Right forelimb (tissue), 1 donor: ENCODE measurements at regions not wholly inside any gene's neighbourhood (a gene's known extent, or its start where the extent isn't known, plus 50 kb on each side); places are given as distances from the start of the nearest gene placed in this dataset.

Source experiments
- DNase-seq: peaks from one replicate; pipeline ENCODE4 v3.0.0-alpha.2; 2018

DNA sequence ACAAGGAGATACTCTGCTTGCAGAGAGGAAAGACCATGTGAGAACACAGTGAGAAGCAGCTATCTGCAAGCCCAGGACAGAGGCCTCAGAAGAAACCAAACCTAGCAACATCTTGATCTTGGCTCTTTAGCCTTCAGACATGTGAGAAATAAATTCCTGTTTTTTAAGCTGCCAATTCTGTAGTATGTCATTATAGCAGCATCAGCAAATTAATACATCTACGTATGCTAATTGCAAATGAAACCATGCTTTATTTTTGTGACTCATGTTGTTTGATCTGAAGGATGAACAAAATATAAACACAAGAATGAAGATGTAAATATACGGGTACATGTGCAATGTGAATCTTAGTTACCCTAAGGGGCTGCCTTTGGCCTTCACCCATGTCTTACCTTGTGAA is 714.4 kb upstream of the ARPP21 start:
- DNase-seq: no peak

DNA sequence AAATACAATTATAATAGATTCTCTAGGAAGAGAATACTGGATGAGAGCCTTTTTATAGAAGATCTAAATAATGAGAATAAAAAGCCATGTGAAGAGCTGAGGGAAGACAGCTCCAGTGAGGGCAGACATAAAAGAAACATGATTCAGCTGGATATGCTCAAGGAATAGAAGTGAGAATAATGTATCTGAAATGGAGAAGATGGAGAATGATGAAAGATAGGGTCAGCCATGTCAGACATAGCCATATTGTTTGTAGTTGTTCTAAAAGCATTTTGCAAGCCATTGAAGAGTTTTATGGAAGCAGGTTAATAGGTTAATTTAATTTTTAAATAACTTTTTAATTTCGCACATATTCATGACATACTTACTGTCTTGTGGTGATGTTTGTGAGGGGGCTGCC is 713.5 kb upstream of the ARPP21 start:
- DNase-seq: no peak

DNA sequence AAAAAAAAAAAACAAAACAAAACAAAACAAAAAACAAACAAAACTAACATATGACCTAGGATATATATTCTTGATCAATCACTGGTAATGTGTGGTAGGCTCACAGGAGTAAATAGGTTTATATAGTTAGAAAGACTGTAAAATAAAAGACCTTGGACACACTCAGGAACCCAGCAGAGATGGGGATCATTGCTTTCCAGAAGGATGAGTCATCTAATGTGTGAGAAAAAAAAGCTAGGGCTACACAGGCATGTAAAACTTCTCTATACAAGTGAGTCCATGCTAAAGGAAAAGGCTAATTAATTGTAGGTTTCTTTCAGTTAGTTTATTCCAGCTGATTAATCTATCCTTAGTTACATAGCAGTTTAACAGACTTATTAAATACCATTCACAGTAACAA is 710.3 kb upstream of the ARPP21 start:
- no peak for DNase-seq

DNA sequence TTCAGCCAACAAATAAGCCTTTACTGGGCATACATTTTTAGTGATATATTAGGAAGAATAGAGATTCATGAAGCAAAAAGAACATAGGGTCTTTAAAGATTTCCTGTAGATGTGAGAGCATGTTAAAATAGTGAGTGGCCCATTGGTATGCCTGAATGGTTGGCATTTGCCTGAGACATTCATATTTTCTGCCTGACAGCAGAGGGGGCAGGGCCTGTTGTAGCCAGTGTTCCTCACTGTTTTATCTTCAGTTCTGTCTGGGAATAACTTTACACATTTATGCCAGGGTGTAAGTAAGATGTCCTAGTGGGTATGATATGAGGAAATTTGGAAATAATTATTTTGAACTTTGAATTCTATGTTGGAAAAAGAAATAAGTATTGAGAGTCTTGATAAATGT is 704.7 kb upstream of the ARPP21 start:
- DNase-seq: no peak

DNA sequence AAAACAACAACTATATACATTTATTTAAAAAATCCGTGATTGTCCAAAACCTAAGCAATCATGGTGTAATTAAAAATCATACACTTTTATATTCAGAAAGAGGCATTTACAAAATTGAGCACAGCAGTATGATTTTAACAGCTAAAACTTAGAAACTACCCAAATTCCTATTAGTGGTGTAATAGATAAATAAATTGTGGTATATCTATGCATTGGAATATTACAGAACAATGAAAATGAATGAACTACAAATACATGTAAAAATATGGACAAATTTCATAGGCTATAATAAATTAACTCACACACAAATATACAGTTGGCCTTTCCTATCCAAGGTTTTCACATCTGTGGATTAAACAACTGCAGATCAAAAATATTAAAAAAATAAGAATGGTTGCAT is 700.5 kb upstream of the ARPP21 start:
- no peak for DNase-seq

DNA sequence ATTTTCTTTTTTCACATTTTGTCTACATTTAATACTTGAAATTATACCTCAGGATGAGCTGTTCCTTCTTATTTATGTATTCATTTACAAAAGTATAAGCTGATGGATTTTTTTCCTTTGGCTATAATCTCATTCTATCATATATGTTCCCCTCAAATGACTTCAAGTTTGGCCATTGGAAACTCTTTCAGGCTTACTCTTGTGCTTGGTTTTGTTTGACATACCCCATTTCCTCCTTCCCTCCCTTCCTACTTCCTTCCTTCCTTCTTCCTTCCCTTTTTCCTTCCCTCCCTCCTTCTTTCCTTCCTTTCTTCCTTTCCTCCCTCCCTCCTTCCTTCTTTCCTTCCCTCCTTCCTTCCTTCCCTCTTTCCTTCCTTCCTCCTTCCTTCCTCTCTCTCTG is 697.1 kb upstream of the ARPP21 start:
- no peak for DNase-seq

DNA sequence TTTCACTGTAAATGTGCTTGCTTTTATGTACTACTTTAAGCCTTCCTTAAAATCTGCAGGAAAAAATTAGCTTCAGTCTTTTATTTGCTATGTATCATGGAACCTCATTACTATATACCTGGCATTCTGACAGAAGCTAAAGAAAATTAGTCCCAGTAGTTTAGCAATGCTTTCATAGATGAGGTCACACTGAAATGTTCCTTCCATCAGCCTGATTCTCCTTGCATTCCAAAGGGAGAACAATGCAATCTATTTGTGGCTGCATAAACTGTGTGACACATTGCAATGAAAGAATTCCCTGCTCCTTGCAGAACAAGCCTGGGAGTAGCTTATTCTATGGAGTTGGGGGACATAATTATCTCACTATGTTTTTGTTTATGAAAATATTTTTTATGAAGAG is 691.5 kb upstream of the ARPP21 start:
- DNase-seq: no peak

DNA sequence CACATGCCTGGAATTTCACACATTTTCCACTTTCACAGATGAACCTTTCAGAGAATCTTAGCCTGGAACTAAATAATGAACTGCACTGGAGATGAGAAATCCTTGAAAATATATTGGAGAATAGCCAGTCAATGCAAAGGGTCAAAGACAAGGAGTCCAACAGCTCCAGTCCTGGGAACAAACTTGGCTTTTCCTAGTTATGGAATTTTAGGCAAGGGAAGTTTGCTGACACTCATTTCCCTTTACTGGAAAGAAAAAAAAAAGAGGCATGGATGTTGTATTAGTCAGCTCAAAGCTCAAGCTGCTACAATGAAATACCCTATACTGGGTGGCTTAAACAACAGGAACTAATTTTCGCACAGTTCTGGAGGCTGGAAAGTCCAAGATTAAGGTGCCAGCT is 690.8 kb upstream of the ARPP21 start:
- DNase-seq: no peak

DNA sequence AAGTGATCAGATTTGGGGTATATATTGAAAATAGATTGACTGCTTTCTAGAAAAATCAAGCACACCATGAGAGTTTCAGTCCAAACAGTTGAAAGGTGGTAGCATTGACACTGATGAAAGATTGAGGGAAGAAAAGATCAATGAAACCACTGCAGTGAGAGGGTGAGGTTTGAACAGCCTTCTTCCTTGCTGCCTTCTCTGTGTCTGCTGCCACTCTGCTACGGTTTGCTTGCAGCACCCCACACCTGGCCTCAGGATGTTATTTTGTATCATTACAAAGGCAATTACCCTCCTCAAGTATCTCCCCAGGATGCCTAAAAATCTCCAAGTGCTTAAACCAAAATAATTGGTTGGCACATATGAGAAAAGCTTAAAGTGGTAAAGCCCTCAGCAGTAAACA is 683.6 kb upstream of the ARPP21 start:
- DNase-seq: no peak

DNA sequence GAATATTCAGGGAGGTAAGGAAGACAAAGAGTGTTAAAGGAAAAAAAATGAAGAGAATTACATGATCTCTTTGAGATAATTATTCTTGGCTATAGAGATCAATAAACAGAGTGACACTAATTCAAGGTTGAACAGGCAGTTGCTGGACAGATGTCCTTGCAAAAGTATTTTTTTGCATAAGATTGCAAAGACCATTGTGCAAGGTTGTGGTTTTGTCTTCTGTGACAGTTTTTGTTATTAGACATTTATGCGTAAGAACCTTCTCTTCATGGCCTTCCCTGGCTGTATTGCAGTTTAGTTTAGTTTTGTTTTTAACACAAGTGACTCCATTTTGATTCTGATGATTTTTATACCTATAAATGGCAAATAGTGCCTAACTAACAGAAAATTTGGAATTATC is 682.8 kb upstream of the ARPP21 start:
- DNase-seq: no peak

DNA sequence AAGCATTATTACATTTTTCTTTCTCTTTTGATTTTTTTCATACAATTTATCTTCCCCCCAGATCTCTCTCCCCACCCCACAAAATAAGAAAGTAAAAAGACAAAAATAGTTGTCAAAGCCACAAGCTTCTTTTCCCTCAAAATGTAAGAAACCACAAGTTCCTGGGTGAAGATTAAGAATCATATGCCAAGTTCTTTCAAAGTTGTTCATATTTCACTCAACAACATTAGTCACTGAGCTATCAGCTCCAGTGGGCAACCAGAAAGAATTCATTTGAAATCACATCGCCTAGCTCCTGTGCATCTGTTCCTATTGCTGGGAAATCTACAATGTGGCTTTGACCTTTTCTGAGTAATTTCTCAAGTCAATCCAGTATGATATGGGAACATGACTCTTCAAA is 681.6 kb upstream of the ARPP21 start:
- no peak for DNase-seq

DNA sequence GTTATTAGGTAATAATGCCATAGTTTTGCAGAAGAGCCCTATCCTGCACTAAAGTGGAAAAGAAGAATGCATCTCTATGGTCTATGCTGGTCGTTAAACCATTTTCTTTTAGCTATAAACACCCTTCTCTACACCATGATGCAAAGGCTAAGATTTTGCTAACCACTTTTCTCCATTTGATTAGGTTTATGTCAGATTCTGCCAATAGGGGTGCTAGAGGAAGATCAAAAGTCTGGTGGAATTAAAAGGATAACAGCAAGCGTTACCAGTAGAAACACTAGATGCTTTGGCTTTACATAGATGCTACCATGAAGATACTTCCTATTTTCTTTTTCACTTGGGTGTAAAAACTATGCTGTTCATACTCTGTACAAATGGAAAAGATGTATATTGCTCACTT is 669.8 kb upstream of the ARPP21 start:
- DNase-seq: no peak

DNA sequence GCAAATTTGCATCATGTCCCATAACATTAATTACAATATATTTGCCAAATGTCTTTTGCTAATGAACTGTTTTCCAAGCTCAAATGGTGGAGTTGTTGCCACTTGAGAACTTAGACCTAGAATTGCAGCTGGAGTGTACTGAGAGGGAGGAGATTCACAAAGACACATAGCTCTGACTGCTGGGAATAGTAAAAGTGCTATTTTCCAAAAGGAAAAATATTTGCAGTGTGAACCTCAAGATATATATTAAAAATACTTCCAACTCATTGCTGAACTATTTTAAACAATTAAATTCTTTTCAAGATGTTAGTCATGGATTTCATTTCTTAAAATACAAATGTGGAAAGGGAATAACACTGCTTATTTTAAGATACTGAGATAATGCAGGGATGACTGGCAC is 666.8 kb upstream of the ARPP21 start:
- no peak for DNase-seq

DNA sequence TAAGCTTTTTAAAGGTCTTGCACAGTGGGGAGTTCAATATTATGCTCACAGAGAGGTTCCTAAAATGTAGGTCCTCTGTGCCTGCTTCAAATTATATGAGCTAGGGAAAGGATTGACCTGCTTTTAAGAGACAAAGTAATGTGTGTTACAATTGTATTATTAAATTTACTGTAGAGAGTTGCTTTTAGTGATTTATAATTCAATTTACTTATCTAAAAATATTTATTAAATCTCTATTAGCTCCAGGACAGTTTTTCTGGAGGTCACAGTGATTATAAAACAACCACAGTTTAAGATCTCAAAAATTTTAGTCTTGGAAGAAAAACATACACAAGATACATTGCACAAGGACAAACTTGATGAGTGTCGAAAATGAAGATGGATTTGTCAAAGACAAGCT is 665.7 kb upstream of the ARPP21 start:
- no peak for DNase-seq

DNA sequence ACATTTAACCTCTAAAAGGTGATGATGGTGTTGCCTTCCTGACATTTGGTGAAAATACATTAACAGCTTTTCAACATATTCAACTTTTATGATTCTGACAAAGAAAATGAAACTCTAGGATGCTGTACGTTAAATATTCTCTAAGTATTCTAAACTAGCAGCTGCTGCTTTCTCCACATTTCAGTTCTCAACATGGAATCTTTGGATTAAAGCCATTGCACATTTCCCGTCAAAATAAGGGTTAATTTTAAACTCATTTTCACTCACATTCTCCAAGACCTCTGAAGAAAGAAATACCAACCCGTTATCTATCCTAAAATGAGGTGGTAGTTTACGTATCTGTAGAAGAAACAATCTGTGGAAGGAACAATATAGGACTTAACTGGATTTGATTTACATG is 655.7 kb upstream of the ARPP21 start:
- no peak for DNase-seq

DNA sequence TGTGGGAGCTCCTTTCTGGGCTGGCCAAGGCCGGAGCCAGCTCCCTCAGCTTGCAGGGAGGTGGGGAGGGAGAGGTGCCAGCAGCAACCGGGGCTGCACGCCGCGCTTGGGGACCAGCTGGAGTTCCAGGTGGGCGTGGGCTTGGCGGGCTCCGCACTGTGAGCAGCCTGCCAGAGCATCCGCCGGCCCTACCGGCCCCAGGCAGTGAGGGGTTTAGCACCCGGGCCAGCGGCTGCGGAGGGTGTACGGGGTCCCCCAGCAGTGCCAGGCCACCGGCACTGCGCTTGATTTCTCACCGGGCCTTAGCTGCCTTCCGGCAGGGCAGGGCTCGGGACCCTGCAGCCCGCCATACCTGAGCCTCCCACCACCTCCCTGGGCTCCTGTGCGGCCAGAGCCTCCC is 651.0 kb upstream of the ARPP21 start:
- no peak for DNase-seq

DNA sequence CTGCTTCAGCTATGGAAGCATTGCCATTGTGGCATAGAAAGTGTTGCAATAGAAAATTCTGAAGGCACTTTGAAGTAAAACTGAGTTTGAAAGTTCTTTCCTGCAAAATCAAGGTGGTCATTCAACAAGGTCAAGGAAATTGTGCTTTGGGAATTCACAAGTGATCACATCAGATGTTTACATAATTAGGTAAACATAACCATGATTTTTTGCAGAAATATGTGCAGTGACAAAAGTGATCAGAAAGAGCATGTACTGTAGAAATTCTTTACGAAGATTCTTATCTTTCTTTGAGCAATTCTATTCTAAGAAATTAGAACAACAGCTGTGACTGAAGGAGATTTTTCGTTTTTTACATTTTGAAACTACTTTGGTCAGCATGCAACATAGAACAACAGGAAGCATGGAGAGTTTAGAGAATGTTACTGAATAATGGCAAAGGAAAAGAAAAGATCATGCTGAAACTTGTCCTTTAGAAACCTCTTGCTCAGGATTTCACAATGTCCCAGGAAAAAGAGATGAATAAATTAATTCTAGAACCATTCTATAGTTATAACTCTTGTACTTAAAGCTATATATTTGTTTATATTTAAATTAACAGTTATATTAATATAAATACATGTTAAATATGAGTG is 643.4 kb upstream of the ARPP21 start:
- no peak for DNase-seq

DNA sequence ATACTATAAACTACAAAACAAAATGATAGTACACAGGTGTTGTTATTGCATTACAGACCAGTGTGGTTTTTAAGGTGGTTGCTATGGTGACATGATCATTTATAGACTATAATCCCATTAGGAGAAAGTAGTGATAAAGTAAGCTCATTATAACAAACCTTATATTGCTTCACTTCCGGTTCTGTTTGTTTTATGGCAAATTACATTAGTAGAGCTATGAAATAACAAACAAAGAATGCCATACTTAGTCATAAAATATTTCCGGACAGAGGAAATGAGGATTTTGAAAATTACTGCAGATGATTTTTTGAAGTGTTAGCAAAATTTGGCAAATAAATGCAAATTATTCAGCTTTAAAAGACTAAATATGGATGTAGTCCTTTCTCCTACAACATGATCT is 640.4 kb upstream of the ARPP21 start:
- no peak for DNase-seq

DNA sequence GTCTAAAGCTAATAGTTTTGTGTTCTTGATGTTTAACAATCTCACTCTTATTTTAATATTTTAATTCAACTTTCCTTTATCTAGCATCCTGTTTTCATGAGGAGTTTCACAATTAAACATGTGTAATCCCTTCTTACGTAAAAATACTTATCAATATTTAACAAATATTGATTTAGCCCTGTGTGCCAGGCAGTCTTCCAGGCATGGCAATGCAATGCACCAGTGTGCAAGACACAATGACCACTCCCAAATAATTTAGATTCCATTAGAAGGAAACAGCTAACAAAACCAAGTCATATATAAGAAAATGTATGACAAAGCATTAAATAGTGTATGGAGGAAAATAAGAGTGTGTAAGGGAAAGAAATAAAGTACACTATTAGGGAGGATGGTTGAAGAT is 627.1 kb upstream of the ARPP21 start:
- no peak for DNase-seq

DNA sequence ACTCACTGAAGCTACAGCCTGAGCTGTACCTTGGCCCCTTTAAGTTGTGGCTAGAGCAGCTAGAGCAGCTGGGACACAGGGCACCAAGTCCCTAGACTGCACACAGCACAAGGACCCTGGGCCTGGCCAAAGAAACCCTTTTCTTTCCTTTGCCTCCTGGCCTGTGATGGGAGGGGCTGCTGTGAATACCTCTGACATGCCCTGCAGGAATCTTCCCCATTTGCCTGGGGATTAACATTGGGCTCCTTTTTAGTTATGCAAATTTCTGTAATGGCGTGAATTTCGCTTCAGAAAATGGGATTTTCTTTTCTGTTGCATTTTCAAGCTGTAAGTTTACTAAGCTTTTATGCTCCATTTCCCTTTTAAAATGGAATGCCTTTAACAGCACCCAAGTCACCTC is 611.2 kb upstream of the ARPP21 start:
- DNase-seq: no peak

DNA sequence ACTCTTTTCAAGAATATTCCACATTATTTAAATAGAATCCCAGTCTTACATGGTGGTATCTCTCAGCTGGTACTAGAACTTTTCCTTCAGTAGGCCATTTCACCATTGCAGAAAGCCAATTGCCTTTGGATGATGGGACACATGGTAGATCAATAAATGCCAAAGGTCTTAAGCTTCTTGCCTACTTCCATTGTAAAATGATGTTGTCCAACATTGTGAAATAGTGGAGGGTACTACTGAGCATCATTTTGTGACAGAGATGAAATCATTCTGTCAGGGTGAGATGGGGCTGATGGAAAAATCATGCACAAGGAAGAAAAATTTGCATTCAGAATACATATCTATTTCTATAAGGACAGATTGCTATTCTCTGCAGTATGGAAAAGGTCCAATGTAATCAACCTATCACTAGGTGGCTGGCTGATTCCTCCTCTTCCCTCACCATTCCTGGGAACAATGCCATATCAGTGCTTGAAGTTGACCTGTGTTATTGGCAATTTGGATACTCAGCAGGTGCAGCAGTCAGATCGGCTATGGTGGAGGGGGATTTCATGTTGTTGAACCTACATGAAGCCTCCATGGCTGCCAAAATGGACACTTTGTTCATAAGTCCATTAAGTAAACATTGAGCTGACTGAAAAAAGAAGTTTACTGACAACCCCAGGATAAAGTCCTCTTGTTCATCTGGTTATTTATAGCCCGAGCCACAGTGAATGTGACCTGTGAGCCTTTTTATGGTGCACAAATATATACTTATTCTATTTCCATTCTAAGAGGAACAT is 596.9 kb upstream of the ARPP21 start:
- no peak for DNase-seq

DNA sequence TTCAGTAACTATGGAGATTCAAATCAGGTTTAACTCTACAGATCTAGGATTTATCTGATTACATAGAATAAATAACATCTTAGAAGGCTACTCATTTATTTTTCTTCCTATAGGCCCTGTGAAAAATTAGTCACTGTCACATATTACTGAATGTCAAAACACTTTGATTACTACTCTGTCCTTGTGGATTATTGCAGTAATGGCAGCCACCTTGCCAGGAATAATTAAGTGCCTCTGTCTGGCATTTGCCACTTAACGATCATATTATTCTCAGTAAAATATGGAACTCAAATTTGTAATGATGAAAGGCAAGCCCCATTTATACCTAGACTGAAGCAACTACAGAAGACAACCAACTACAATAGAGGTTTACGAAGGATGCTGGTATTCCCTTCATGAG is 596.3 kb upstream of the ARPP21 start:
- no peak for DNase-seq

DNA sequence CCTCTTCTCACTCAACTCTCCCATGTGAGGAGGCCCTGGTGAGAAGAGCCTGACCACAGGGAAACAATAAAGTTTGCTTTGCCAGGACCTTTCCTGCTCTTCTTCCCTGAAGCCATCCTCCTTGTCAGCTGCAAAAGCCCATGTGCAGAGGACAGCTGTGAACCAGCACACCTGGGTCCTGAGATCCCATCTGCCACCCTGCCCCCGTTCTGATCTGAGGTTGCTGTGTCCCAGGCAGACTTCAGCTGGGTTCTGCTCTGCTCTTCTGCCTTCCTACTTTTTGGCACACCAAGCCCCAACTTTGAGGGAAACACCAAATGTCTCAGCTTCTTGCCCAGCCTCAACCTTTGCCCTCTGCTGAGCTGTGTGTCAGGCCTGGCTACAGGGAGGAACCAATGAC is 595.1 kb upstream of the ARPP21 start:
- no peak for DNase-seq

DNA sequence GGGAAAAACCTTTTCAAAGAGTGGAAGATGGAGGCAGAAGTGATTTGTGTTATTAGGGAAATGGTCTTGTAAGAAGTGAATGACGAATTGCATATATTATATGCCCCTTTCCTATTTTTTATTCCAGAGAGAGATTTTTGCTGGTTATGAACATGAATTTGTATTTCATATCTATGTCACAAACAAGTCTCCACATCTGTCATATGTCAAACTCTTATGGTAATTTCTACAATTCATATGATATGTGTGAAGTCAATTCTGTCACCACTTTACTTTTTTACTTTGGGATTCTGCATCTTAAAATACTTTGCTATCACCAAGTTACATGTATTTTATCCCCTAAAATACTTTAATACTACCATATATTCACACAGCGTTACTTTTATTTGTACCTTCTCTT is 594.2 kb upstream of the ARPP21 start:
- DNase-seq: no peak

DNA sequence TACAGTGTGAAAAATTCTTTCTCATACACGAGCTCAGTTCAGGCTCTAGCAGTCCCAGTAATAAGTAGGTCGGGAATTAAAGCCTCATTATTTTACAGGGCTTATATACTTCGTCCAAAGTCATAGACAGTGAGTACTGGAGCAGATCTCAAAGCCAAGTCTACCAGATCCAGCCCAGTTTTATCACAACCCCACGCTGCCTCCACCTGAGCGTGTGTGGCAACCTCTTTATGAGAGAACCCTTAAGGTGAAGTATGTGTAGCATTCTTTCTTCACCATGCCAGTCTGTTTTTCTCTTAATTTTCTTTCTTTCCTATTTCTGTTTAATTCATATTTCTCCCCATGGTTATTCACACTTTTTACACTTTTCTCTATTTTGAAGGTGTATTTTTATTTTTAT is 574.6 kb upstream of the ARPP21 start:
- no peak for DNase-seq
